IMR-90 (cell line): ENCODE measurements at regions not wholly inside any gene's neighbourhood (a gene's known extent, or its start where the extent isn't known, plus 50 kb on each side); places are given as distances from the start of the nearest gene placed in this dataset.

Source experiments
- POLR2A ChIP-seq: IDR thresholded peaks from 2 replicates; pipeline ENCODE4 v1.6.1; 2012; ENCODE audit warnings: mild to moderate bottlenecking, low read depth, low read length
- TF ChIP-seq, protein P1 (sequence below): conservative IDR thresholded peaks from 2 replicates; pipeline ENCODE4 v1.5.1; 2012; ENCODE audit warnings: mild to moderate bottlenecking, low read depth, low read length, improper control_type of control experiment

DNA sequence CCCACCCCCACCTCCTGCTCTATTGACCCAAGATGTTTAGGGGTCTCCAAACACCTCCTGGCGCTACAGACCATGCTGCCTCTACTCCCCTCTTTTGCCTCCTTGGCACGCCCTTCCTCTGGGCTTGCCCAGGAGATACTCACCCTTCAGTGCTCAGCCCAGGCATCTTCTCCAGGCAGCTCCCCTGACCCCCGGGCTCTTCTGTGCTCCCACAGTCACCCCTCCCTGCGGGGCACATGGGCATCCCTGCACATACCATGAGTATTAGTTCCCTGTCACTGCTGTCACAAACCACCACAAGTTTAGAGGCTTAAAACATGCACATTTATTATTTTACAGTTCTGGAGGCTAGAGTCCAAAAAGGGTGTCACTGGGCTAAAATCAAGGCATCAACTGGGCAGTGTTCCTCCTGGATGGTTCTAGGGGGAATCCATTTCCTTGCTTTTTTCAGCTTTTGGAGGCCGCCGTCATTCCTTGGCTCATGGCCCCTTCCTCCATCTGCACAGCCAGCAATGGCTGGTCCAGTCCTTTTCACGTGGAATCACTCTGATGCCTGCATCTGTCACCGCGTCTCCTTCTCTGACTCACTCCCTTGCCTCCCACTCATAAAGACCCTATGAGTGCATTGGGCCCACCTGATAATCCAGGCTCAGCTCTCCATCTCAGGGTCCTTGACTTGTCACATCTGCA, 230.4 kb upstream of the COPS8 start:
- no peak for TF ChIP-seq POLR2A
- TF ChIP-seq, protein P1, sequence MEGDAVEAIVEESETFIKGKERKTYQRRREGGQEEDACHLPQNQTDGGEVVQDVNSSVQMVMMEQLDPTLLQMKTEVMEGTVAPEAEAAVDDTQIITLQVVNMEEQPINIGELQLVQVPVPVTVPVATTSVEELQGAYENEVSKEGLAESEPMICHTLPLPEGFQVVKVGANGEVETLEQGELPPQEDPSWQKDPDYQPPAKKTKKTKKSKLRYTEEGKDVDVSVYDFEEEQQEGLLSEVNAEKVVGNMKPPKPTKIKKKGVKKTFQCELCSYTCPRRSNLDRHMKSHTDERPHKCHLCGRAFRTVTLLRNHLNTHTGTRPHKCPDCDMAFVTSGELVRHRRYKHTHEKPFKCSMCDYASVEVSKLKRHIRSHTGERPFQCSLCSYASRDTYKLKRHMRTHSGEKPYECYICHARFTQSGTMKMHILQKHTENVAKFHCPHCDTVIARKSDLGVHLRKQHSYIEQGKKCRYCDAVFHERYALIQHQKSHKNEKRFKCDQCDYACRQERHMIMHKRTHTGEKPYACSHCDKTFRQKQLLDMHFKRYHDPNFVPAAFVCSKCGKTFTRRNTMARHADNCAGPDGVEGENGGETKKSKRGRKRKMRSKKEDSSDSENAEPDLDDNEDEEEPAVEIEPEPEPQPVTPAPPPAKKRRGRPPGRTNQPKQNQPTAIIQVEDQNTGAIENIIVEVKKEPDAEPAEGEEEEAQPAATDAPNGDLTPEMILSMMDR = no peak
